Sigmoid colon (tissue), 4 donors: ENCODE measurements at regions not wholly inside any gene's neighbourhood (a gene's known extent, or its start where the extent isn't known, plus 50 kb on each side); places are given as distances from the start of the nearest gene placed in this dataset.

Experiments
- CTCF ChIP-seq, 4 experiments: fragments of 450-650 bp in 3 of 4; fragments of 200-600 bp in 1 of 4; IDR thresholded peaks; one replicate each; pipeline ENCODE4 v1.5.1; 2016 to 2019; ENCODE audit warnings: antibody characterized with exemption in 4 of 4, mild to moderate bottlenecking in 3 of 4, moderate library complexity in 2 of 4
- POLR2A ChIP-seq, 2 donors: fragments of 450-650 bp; IDR thresholded peaks; one replicate each; pipeline ENCODE4 v1.6.1; 2016; ENCODE audit warnings: antibody characterized with exemption in 2 of 2, mild to moderate bottlenecking in 2 of 2, moderate library complexity in 2 of 2
- POLR2AphosphoS5 ChIP-seq, 4 donors: sonication (generic); formaldehyde crosslinking; IDR thresholded peaks; one replicate each; pipeline ENCODE4 v1.6.1; 2017; ENCODE audit warnings: antibody characterized with exemption in 4 of 4

GRCh38 chr15:35195649-35196048 lies 110.6 kb upstream of the NANOGP8 start:
- TF ChIP-seq POLR2A (IDR thresholded peaks at IDR 0.05) (no peak), CTCF (IDR thresholded peaks at IDR 0.05) (no peak), POLR2AphosphoS5 (IDR thresholded peaks at IDR 0.05) (no peak)
